UCSD-AML1 (cell line): ENCODE measurements at regions not wholly inside any gene's neighbourhood (a gene's known extent, or its start where the extent isn't known, plus 50 kb on each side); places are given as distances from the start of the nearest gene placed in this dataset.

Experiments
- DNase-seq: peaks from one replicate; lab custom pipeline; 2025; ENCODE audit not compliant: unreplicated experiment; lab: John Stamatoyannopoulos, UW

- no peak for DNase-seq
These were observed 977.7 kb upstream of the SEL1L start for GRCh38 chr14:82511399-82511798.

DNA sequence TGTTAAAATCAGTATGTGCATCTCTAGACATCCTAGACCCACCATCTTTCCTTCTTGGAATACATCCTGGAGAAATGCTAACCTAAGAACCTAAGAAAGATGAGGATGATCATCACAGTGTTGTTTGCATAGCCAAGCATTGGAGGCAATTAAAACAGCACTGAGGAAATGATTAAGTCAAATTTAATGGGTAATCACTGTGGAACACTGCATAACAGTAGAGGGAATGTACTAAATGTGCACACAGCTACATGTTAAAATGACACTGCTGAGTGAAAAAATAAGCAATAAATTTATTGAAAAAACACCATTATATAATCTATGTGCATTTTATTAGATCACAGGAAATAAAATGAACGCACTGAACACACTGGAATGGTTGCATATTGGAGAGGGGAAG, 987.1 kb upstream of the SEL1L start:
- DNase-seq = no peak

DNA sequence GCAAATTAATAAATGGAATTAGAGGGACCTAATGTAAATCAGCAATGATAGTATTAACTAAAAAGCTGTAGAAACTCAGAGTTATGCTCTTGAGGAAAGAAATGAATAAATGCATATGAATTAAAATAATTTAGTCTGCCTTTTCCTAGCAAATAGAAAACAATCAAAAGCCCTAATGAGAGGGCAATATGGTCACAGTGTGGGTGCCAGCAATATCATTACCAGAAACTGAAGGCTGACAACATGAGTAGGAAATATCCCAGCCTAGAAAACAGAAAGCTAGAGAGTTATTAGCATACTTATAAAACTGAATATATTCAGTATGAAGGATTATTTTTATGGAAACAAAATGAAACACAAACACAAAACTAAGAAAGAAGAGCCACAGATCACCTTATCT, 987.5 kb upstream of the SEL1L start:
- no peak for DNase-seq

DNA sequence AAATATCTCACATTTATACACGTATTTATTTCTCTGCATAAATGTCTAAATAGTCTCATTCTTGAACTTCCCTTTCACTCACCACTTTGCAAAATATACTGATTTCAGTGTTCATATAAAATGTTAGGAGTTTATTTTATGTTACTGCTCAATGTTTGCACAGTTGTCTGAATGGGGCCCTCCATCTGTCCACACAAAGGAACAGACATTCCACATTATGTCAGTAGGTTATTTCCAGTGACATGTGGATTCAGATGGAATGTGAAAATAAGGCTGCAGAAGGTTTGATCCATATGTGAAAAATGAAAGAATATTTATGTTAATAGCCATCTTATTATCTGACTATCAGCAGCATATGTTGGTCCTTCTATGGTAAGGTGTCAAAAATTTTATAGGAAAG, 994.4 kb upstream of the SEL1L start:
- DNase-seq = no peak

GRCh38 chr14:82533351-82533750, 999.7 kb upstream of the SEL1L start:
- DNase-seq = no peak

- DNase-seq = no peak
These were observed 1002.9 kb upstream of the SEL1L start for GRCh38 chr14:82536566-82536965.

DNA sequence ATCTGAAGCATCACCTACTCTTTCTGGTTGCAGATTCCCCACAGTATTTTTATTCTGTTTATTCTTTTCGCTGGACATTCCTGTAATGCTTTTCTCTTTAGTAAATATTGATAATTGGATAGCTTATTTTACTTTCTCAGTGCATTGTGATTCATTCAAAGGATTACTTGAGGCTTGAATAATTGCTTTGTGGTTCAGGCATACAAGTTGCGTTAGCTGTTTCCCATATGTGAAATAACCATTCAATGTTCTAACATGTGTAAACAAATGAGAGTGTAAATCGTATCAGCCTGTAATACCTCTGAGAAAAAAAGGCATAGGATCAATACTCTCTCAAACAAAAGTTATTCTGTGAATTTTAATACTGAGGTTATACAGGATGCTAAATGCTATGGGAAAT, 1004.2 kb upstream of the SEL1L start:
- DNase-seq = no peak

GRCh38 chr14:82546401-82546800, 1012.7 kb upstream of the SEL1L start:
- no peak for DNase-seq

DNA sequence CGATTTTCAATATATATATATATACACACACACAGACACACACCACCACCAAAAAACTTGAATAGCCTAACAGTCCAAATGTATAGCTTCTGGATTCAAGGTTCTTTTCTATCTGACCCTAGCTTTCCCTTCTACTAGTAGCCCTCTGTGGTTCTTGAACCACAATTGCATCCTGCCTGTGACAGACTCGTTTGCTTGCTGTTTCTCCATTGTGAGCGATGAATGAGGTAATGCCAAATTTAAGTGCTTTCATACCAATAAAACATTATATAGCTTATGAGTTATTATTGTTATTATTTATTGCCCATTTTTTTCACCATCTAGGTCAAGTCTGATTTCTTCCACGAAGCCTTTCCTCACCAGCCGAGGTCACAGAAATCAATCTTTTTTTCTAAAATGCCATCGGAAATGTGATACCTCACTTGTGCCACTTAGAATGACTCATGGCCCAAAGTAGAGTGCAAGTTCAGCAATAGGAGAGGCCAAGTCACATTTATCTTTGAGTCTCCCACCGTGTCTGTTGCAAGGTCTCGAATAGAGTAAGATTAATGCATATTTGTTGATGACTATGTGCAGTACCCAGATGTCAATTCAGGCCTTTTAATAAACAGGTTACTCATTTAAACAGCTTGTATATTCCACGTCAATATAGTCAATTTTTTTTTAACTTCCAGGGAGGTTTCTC, 1015.8 kb upstream of the SEL1L start:
- no peak for DNase-seq

GRCh38 chr14:82562881-82563280, 1029.2 kb upstream of the SEL1L start:
- DNase-seq = no peak

- DNase-seq = no peak
These were observed 1032.2 kb upstream of the SEL1L start for GRCh38 chr14:82565825-82566224.

DNA sequence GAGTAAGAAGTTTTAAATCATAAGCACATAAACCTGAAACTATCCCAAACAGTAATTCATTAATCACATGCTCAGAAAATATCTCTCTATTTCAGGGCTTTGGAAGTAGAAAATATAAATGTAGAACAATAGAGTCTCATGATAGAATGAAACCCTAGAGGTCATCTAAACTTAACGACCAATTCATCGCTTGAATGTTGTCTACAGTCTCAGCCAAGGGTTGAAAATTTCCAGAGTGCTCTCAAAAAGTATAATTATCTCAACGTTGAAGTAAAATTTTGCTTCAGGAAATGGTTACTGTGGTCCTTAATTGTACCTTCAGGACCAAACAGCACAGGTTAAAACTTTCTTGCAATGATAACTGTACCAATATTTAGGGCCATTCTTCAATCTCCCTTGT, 1053.6 kb upstream of the SEL1L start:
- DNase-seq = no peak

- no peak for DNase-seq
These were observed 1061.8 kb upstream of the SEL1L start for GRCh38 chr14:82595466-82595865.

GRCh38 chr14:82602794-82603193, 1069.1 kb upstream of the SEL1L start:
- DNase-seq = no peak

DNA sequence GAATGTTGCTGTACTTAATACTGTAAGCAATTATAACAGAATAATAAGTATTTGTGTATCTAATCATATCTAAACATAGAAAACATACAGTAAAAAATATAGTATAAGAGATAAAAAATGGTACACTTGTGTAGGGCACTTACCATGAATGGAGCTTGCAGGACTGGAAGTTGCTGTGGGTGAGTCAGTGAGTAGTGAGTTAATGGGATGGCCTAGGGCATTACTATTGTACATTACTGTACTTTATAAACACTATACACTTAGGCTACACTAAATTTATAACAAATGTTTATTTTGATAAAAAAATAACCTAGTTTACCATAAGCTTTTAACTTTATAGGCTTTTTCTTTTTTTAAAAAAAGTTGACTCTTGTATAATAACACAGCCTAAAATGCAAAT, 1071.2 kb upstream of the SEL1L start:
- no peak for DNase-seq

DNA sequence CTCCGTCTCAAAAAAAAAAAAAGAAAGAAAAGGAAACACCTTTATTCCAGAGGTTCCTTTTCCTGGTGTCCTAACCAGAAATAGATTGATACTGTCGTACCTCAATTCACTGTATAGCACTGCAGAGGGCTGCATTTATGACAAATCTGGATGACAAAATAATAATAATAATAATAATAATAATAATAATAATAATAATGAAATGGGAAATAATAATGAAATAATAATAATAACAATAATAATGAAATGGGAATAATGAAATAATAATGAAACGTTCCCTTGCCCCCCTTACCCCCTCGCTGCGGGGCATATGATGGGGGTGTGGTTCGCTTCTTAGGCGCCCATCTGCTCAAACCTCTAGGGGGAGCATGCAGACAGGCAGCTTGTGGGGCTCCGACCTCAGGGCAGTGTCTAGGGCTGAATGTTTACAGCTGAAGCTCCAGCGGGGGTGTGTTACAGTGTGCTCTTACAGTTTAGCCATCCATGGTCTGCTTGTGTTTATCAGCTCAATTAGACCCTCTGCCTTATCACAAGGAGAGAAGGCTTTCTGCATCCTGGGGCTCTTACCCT, 1088.3 kb upstream of the SEL1L start:
- no peak for DNase-seq

DNA sequence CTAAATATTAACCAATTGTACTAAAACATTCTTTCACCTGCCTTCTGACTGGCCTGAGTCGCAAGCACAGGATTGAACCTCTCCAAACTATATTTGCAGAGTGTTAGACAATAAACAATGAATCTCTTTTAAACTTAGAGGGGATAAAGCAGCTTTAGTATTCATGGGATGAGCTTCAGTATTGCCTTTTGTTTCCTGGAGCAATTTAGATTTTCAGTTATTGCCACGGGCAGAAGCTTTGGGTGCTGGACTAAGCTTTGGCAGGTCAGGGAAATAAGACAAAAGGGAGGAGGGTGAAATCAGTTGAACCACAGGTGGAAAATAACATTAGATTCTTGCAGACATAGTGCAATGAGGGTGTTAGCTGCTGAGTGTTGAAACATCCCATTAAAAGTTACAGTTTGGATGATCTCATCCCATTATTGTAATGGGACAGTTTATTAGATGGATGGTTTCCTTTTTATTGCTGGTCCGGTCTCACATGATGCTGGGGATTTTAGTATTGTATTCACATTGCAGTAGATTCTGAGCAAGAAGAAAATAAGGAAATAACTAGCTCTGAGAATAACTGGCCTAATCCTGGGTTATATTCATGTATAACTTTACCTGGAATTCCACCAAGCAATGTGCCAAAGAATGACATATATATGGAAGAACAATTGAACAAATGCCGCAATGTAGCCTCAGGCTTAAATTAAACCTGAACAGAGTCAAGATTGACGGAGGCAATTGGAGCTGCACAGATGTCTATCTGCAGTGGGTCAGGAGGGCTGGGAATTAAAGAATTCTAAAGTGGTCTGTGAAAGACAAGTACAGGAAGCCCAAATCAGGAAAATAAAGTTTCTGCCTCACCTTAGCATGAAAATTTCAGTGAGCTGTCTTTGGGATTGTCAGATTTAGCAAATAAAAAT, 1092.8 kb upstream of the SEL1L start:
- no peak for DNase-seq

DNA sequence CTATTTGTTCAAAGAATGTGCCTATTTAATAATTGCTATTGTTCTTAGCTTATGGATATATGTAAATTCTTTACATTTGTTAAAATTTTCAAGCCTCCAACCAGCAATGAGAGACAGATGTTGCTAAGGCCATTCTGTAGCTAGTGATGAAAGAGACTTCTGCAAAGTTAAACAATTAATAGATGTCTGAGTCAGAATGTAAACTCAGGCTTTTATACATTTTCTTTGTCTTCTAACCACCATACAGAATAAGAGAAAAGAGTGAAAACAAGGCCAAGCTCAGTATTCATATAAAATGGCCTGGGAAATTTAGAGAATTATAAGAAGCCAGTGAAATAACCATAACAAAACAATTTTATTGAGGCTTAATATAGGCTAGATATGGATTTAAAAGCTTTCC, 1102.3 kb upstream of the SEL1L start:
- DNase-seq = no peak

GRCh38 chr14:82636426-82636825, 1102.8 kb upstream of the SEL1L start:
- DNase-seq = no peak

DNA sequence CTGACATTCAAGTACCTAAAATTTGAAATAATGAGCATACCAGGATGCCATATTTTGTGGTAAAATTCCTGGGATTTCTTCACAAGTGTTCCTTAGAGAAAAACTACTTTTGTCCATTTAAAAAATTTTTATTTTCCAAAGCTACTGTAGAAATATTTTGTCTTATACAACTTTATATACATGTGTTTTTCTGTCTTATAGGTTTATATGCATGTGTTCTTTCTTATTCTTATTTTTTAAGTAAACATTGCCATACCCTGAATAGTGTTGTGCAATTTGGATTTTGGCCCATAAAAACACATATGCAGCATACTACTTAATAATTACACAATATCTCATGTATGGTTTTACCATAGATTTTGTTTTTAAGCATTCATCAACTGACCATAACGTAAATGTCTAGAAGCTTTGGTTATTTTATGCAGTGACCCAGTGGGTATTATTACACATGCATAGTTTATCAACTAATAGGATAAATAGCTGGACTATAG, 1107.4 kb upstream of the SEL1L start:
- no peak for DNase-seq

DNA sequence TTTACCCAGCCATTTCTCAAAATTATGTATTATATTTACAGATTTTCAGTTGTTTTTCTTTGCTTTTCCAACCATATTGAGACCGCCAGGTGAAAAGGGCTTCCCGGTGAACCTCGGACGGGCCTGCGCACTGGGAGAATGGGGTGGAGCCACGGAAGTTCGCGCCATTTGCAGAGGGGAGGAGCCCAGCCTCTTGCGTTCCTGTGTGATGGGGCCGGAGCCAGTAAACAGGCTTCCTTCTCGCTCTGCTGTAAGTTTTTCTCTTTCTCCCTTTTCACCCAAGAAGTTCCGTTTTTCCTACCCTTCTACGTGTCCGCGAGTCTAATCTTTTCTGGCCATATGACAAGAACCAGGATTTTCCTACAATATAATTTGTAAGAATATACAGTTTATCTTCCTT, 1108.8 kb upstream of the SEL1L start:
- no peak for DNase-seq
